GM23338 (cell line): ENCODE measurements at regions not wholly inside any gene's neighbourhood (a gene's known extent, or its start where the extent isn't known, plus 50 kb on each side); places are given as distances from the start of the nearest gene placed in this dataset.

Source experiments
- ATAC-seq: fragments of 200-7000 bp; cut with Tn5 transposase; 3 replicates; pipeline ENCODE4 v1.9.1; 2020
- DNase-seq: peaks from one replicate; pipeline ENCODE4 v3.0.0-alpha.2; 2015; ENCODE audit warnings: low spot score
- H2AFZ ChIP-seq: fragments of 200-600 bp; sonication (generic); 2 replicates; pipeline ENCODE4 v1.8.0; 2016; ENCODE audit warnings: antibody characterized with exemption, mild to moderate bottlenecking, moderate library complexity
- H3F3A ChIP-seq: fragments of 200-600 bp; sonication (generic); replicated peaks from 2 replicates; pipeline ENCODE4 v1.8.0; 2017; ENCODE audit warnings: antibody characterized with exemption, mixed run types, low read depth
- H3K27ac ChIP-seq: fragments of 200-600 bp; sonication (generic); 2 replicates; pipeline ENCODE4 v1.6.1; 2016; ENCODE audit warnings: low read depth
- H3K27me3 ChIP-seq: fragments of 200-600 bp; sonication (generic); 2 replicates; pipeline ENCODE4 v1.8.0; 2016; ENCODE audit warnings: mild to moderate bottlenecking, mixed run types, moderate library complexity; ENCODE audit not compliant: insufficient read depth
- H3K36me3 ChIP-seq: fragments of 200-600 bp; sonication (generic); 2 replicates; pipeline ENCODE4 v1.8.0; 2016; ENCODE audit warnings: mild to moderate bottlenecking; ENCODE audit not compliant: insufficient read depth
- H3K4me1 ChIP-seq: fragments of 200-600 bp; sonication (generic); 2 replicates; pipeline ENCODE4 v1.8.0; 2016; ENCODE audit warnings: mild to moderate bottlenecking, moderate library complexity; ENCODE audit not compliant: insufficient read depth
- H3K4me2 ChIP-seq: fragments of 200-600 bp; sonication (generic); 2 replicates; pipeline ENCODE4 v1.7.1; 2017; ENCODE audit warnings: mixed run types
- H3K4me3 ChIP-seq: fragments of 200-600 bp; sonication (generic); 2 replicates; pipeline ENCODE4 v1.6.1; 2016; ENCODE audit warnings: mixed run types
- H3K79me2 ChIP-seq: fragments of 200-600 bp; sonication (generic); replicated peaks from 2 replicates; pipeline ENCODE4 v1.8.0; 2017; ENCODE audit warnings: mild to moderate bottlenecking; ENCODE audit not compliant: insufficient read depth
- H3K9me2 ChIP-seq: fragments of 200-600 bp; sonication (generic); 2 replicates; pipeline ENCODE4 v1.8.0; 2017; ENCODE audit not compliant: insufficient read depth
- H4K20me1 ChIP-seq: fragments of 200-600 bp; sonication (generic); replicated peaks from 2 replicates; pipeline ENCODE4 v1.8.0; 2017; ENCODE audit warnings: mild to moderate bottlenecking; ENCODE audit not compliant: insufficient read depth
- H3K27ac Mint-ChIP-seq: 2 replicates; pipeline ENCODE4 v1.8.0; 2020; ENCODE audit warnings: inconsistent platforms, mild to moderate bottlenecking, moderate library complexity, mixed read lengths
- H3K27me3 Mint-ChIP-seq: 3 replicates; pipeline ENCODE4 v1.8.0; 2022; ENCODE audit warnings: low read depth, mild to moderate bottlenecking, moderate library complexity, mixed read lengths, inconsistent platforms; ENCODE audit not compliant: insufficient read depth, poor library complexity
- H3K36me3 Mint-ChIP-seq: 3 replicates; pipeline ENCODE4 v1.8.0; 2021; ENCODE audit warnings: low read depth, mild to moderate bottlenecking, inconsistent platforms, moderate library complexity, mixed read lengths
- H3K4me1 Mint-ChIP-seq: 3 replicates; pipeline ENCODE4 v1.8.0; 2020; ENCODE audit warnings: mild to moderate bottlenecking, inconsistent platforms, mixed read lengths
- H3K4me3 Mint-ChIP-seq: 3 replicates; pipeline ENCODE4 v1.8.0; 2021; ENCODE audit warnings: moderate library complexity, mild to moderate bottlenecking, inconsistent platforms, mixed read lengths
- H3K9me3 Mint-ChIP-seq: 3 replicates; pipeline ENCODE4 v1.8.0; 2020; ENCODE audit warnings: moderate library complexity, mild to moderate bottlenecking, inconsistent platforms, mixed read lengths
- CTCF ChIP-seq, 2 experiments: fragments of 200-600 bp in 1 of 2; sonication (generic) in 1 of 2; conservative IDR thresholded peaks; 2 replicates each; pipeline versions ENCODE4 v1.5.1 to v1.6.1; 2016 to 2017; ENCODE audit warnings: antibody characterized with exemption in 2 of 2, low read depth in 2 of 2, mild to moderate bottlenecking in 2 of 2, moderate library complexity in 1 of 2
- ETS1 ChIP-seq: IDR thresholded peaks from 2 replicates; pipeline ENCODE4 v1.6.1; 2016; ENCODE audit warnings: antibody characterized with exemption
- NANOG ChIP-seq: IDR thresholded peaks from 2 replicates; pipeline ENCODE4 v1.6.1; 2016; ENCODE audit warnings: antibody characterized with exemption, borderline replicate concordance
- POLR2AphosphoS5 ChIP-seq: IDR thresholded peaks from 2 replicates; pipeline ENCODE4 v1.6.1; 2016; ENCODE audit warnings: antibody characterized with exemption, low read depth
- REST ChIP-seq: IDR thresholded peaks from one replicate; pipeline ENCODE4 v1.6.1; 2018; ENCODE audit warnings: antibody characterized with exemption; ENCODE audit not compliant: unreplicated experiment
- STAT1 ChIP-seq: IDR thresholded peaks from one replicate; pipeline ENCODE4 v1.6.1; 2016; ENCODE audit warnings: antibody characterized with exemption; ENCODE audit not compliant: unreplicated experiment
- ZNF462 ChIP-seq: fragments of 250-450 bp; sonication (Bioruptor Pico); IDR thresholded peaks from 2 replicates; pipeline ENCODE4 v1.5.0; 2020; ENCODE audit warnings: mild to moderate bottlenecking, moderate library complexity

- no peak for TF ChIP-seq ZNF462 (CRISPR knock-in tag)
- TF ChIP-seq NANOG: no peak
- no peak for TF ChIP-seq STAT1
These were observed 95.6 kb upstream of the LIPC start (continued) for GRCh38 chr15:58336161-58336560.

GRCh38 chr15:58340176-58340575, 91.6 kb upstream of the LIPC start:
- no peak for DNase-seq
- Histone ChIP-seq H3K4me2 (no peak overlapping the region), H3K4me1 (peaks cover 12% of the 10 kb centered on the region; the same call in 1 of the 2 replicates), H3K27me3 (no peaks in the 10 kb centered on the region), H3F3A (no peaks in the 10 kb centered on the region), H3K27ac (no peak overlapping the region), H3K79me2 (no peaks in the 10 kb centered on the region), H3K9me2 (no peaks in the 10 kb centered on the region), H2AFZ (no peak overlapping the region; the same call in 1 of the 2 replicates), H3K36me3 (no peaks in the 10 kb centered on the region), H3K4me3 (no peak overlapping the region), H4K20me1 (no peaks in the 10 kb centered on the region)
- Mint-ChIP-seq H3K9me3 (no peaks in the 10 kb centered on the region), H3K27ac (no peak overlapping the region), H3K36me3 (no peaks in the 10 kb centered on the region), H3K4me3 (no peak overlapping the region), H3K4me1 (peaks cover 15% of the 10 kb centered on the region; the same call in 2 of the 3 replicates), H3K27me3 (peaks cover 2% of the 10 kb centered on the region)
- ATAC-seq: no peak
- TF ChIP-seq ETS1 (no peak), STAT1 (no peak), POLR2AphosphoS5 (no peak), CTCF (conservative IDR thresholded peaks at IDR 0.05; ENCODE audit: low read depth in 2 of 2) (no peak), NANOG (no peak), REST (no peak)
